Testis (tissue), 2 donors: ENCODE measurements at regions not wholly inside any gene's neighbourhood (a gene's known extent, or its start where the extent isn't known, plus 50 kb on each side); places are given as distances from the start of the nearest gene placed in this dataset.

ENCODE experiments used
- DNase-seq: peaks from one replicate; pipeline ENCODE4 v3.0.0-alpha.2; 2019
- H3K27ac ChIP-seq, 2 donors: fragments of 200-600 bp; sonication (generic); one replicate each; pipeline ENCODE4 v1.5.1; 2019
- H3K27me3 ChIP-seq: fragments of 200-600 bp; sonication (generic); one replicate; pipeline ENCODE4 v1.5.1; 2019
- H3K36me3 ChIP-seq: fragments of 200-600 bp; sonication (generic); one replicate; pipeline ENCODE4 v1.5.1; 2017; ENCODE audit warnings: low read depth; ENCODE audit errors: missing control alignments
- H3K4me1 ChIP-seq: fragments of 200-600 bp; sonication (generic); one replicate; pipeline ENCODE4 v1.5.1; 2019
- H3K4me3 ChIP-seq, 2 donors: fragments of 200-600 bp; sonication (generic); one replicate each; pipeline ENCODE4 v1.5.1; 2017 to 2019
- H3K9me3 ChIP-seq: fragments of 200-600 bp; sonication (generic); one replicate; pipeline ENCODE4 v1.5.1; 2017
- POLR2A ChIP-seq: fragments of 450-650 bp; IDR thresholded peaks from one replicate; pipeline ENCODE4 v1.6.1; 2017; ENCODE audit warnings: antibody characterized with exemption, mild to moderate bottlenecking, moderate library complexity
- WGBS, 2 donors: methylation state at CpG; one replicate each; pipeline ENCODE4 v1.1.5; 2018; 5-methylcytosine and 5-hydroxymethylcytosine counted together
- intact Hi-C: fragments of 100-400 bp; cut with DNase I; formaldehyde crosslinking; loops from one replicate; pipeline ENCODE4 v1.15.1; 2023; ENCODE audit warnings: low total_unique reads
- TF ChIP-seq, protein P1 (sequence below), 3 experiments: fragments of 450-650 bp in 2 of 3; fragments of 200-600 bp in 1 of 3; sonication (generic) in 1 of 3; IDR thresholded peaks; one replicate each; pipeline ENCODE4 v1.5.1; 2016 to 2019; ENCODE audit warnings: antibody characterized with exemption in 3 of 3, mild to moderate bottlenecking in 2 of 3, moderate library complexity in 1 of 3

DNA sequence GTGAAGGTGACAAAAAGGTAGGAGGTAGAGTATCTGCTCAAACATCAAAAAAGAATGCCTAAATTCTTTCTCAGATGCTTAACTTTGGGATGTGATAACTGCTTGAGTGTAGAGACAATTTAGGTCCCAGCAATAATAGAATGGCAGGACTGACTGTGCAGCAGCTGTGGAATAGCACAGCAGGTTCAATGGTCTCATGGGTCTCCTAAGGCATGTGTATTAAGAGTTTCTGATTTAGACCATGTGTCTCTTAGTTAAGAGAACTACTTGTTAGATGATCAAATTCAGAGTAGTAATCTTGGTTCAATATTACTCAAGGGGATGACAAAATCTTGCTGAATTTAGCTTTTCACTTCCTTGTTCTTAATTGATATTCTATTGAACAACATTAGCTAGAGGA is 72.0 kb downstream of the ALX1 start:
- intact Hi-C loops: no loop called here

DNA sequence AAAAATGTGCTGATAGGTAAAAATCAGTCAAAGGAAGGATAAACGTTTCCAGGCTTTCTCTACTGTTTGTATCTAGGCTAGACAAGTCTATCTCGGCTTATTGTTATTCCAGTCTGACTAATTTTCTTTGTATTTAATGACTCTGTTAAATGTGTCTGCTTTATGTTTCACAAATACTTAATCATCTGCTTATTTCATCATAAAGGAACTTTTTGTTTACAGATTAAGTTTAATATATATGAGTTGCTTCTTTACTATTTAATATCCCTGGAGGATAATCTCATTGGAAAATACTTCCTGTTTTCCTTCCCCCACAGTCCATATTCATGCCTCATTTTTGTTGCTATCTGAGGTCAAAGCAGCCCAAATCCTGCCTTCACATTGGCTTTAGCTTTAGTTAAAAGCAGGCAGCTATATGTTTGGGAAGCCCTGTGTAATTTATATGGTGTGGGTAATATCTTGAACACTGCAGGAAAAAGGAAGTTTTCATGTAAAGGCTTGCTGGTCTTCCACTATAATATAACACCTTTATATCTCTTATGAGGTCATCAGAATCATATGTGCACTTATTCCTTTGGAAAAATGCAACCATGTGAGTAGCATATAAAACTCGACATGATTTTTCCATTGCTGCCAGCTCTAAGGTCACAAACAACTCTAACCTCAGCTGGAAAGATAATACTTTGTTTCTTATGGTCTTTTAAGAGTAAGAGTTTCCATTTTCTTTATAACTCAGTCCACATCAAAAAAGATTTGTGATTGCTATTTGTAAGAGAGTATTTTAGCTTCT is 76.8 kb downstream of the ALX1 start:
- Histone ChIP-seq H3K4me1 (no peaks in the 10 kb centered on the region), H3K9me3 (no peaks in the 10 kb centered on the region), H3K36me3 (no peaks in the 10 kb centered on the region), H3K27ac (no peak overlapping the region), H3K4me3 (no peak overlapping the region), H3K27me3 (no peaks in the 10 kb centered on the region)
- no peak for DNase-seq
- 56 to 62% methylated on average over 3 of the region's 3 CpGs for WGBS, 2 donors
- intact Hi-C loops: no loop called here
- no peak for TF ChIP-seq POLR2A
- TF ChIP-seq, protein P1, sequence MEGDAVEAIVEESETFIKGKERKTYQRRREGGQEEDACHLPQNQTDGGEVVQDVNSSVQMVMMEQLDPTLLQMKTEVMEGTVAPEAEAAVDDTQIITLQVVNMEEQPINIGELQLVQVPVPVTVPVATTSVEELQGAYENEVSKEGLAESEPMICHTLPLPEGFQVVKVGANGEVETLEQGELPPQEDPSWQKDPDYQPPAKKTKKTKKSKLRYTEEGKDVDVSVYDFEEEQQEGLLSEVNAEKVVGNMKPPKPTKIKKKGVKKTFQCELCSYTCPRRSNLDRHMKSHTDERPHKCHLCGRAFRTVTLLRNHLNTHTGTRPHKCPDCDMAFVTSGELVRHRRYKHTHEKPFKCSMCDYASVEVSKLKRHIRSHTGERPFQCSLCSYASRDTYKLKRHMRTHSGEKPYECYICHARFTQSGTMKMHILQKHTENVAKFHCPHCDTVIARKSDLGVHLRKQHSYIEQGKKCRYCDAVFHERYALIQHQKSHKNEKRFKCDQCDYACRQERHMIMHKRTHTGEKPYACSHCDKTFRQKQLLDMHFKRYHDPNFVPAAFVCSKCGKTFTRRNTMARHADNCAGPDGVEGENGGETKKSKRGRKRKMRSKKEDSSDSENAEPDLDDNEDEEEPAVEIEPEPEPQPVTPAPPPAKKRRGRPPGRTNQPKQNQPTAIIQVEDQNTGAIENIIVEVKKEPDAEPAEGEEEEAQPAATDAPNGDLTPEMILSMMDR (IDR thresholded peaks at IDR 0.05): no peak

More for the DNA sequence above, 72.0 kb downstream of the ALX1 start:
- Histone ChIP-seq H3K27ac (no peak overlapping the region), H3K4me1 (no peaks in the 10 kb centered on the region), H3K36me3 (no peaks in the 10 kb centered on the region), H3K27me3 (no peaks in the 10 kb centered on the region), H3K4me3 (no peak overlapping the region), H3K9me3 (no peaks in the 10 kb centered on the region)
- DNase-seq: no peak
- TF ChIP-seq, protein P1 (IDR thresholded peaks at IDR 0.05): no peak
- TF ChIP-seq POLR2A: no peak

DNA sequence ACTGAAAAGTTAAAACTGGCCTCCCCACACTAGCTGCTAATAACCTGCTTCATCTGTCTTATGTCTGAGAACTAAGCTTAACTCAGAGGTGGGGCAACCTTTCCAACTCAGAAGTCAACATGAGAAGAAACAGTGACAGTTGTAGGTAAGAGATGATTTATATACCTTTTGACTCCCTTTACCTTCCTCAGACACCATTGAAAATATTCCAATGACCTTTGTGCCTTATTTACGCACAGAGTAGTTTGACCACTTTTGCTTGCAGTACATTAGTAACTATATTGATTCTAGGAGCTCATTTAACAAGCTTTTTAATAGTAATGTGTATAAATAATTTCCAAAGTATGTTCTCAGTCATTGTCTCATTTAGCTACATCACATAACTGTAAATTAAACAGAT is 77.6 kb downstream of the ALX1 start:
- Histone ChIP-seq H3K27me3 (no peaks in the 10 kb centered on the region), H3K4me3 (no peak overlapping the region), H3K4me1 (no peaks in the 10 kb centered on the region), H3K9me3 (no peaks in the 10 kb centered on the region), H3K27ac (no peak overlapping the region), H3K36me3 (no peaks in the 10 kb centered on the region)
- no peak for DNase-seq
- WGBS, 2 donors: 90 to 98% methylated on average over 1 of the region's 1 CpG
- intact Hi-C loops: no loop called here
- no peak for TF ChIP-seq POLR2A
- TF ChIP-seq, protein P1 (IDR thresholded peaks at IDR 0.05): no peak

DNA sequence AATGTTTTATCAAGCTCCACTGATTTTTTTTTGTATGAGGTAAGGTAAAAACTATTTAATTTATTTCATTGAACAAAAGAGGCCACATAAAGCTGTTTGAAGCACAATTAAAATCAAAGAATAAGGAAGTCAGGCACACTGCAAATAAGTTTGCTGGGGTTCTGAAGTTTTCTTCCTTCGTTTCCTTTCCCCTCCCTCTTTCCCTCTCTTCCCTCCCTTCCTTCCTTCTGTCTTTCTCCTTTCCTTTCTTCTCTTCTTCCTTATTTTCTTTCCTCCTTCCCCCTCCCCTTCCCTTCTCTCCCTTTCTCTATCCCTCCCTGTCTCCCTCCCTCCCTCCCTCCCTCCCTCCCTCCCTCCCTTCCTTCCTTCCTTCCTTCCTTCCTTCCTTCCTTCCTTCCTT is 78.7 kb downstream of the ALX1 start:
- intact Hi-C loops: no loop called here
- H3K36me3 ChIP-seq: no peaks in the 10 kb centered on the region
- no peak for TF ChIP-seq POLR2A
- TF ChIP-seq, protein P1 (IDR thresholded peaks at IDR 0.05): no peak
- H3K4me3 ChIP-seq: no peak overlapping the region
- H3K27ac ChIP-seq: no peak overlapping the region
- DNase-seq: no peak
- WGBS, 2 donors: 46 to 56% methylated on average over 1 of the region's 1 CpG
- no peaks in the 10 kb centered on the region for H3K4me1 ChIP-seq
- H3K27me3 ChIP-seq: no peaks in the 10 kb centered on the region
- no peaks in the 10 kb centered on the region for H3K9me3 ChIP-seq
